ENCODE measurements at regions not wholly inside any gene's neighbourhood (a gene's known extent, or its start where the extent isn't known, plus 50 kb on each side); places are given as distances from the start of the nearest gene placed in this dataset.
A peak's percentile ranks its signal among the peaks of the same experiment; 100 is the strongest.

GRCh38 chr6:1131285-1132079, 180.4 kb upstream of the FOXQ1 start:
- Mint-ChIP-seq H3K4me3 (ENCODE audit: unreplicated experiment) (no peak overlapping the region), H3K4me1 (ENCODE audit: unreplicated experiment) (peaks cover 2% of the 10 kb centered on the region), H3K27me3 (ENCODE audit: unreplicated experiment) (peaks cover 5% of the 10 kb centered on the region), H3K36me3 (ENCODE audit: unreplicated experiment) (no peaks in the 10 kb centered on the region), H3K9me3 (ENCODE audit: unreplicated experiment) (no peaks in the 10 kb centered on the region), H3K27ac (ENCODE audit: unreplicated experiment) (peak overlapping the region; percentile 43)
- TF ChIP-seq CTCF (IDR thresholded peaks at IDR 0.05): no peak
- DNase-seq (ENCODE audit: extremely low spot score, unreplicated experiment): peak; percentile 30

- H3K27me3 Mint-ChIP-seq (ENCODE audit: unreplicated experiment): peaks cover 5% of the 10 kb centered on the region
- H3K4me3 Mint-ChIP-seq (ENCODE audit: unreplicated experiment): no peak overlapping the region
- H3K9me3 Mint-ChIP-seq (ENCODE audit: unreplicated experiment): peaks cover 4% of the 10 kb centered on the region
- H3K36me3 Mint-ChIP-seq (ENCODE audit: unreplicated experiment): no peaks in the 10 kb centered on the region
- peak; percentile 51 for DNase-seq (ENCODE audit: extremely low spot score, unreplicated experiment)
- H3K27ac Mint-ChIP-seq (ENCODE audit: unreplicated experiment): no peak overlapping the region
- TF ChIP-seq CTCF (IDR thresholded peaks at IDR 0.05): no peak
- peaks cover 2% of the 10 kb centered on the region for H3K4me1 Mint-ChIP-seq (ENCODE audit: unreplicated experiment)
Observed at GRCh38 chr6:1130709-1131108, 181.2 kb upstream of the FOXQ1 start.

GRCh38 chr6:1129131-1129530, 182.8 kb upstream of the FOXQ1 start:
- H3K4me1 Mint-ChIP-seq (ENCODE audit: unreplicated experiment): peaks cover 2% of the 10 kb centered on the region
- no peak for TF ChIP-seq CTCF (IDR thresholded peaks at IDR 0.05)
- no peak overlapping the region for H3K4me3 Mint-ChIP-seq (ENCODE audit: unreplicated experiment)
- H3K36me3 Mint-ChIP-seq (ENCODE audit: unreplicated experiment): no peaks in the 10 kb centered on the region
- H3K27me3 Mint-ChIP-seq (ENCODE audit: unreplicated experiment): peaks cover 3% of the 10 kb centered on the region
- H3K27ac Mint-ChIP-seq (ENCODE audit: unreplicated experiment): no peak overlapping the region
- H3K9me3 Mint-ChIP-seq (ENCODE audit: unreplicated experiment): peaks cover 4% of the 10 kb centered on the region
- DNase-seq (ENCODE audit: extremely low spot score, unreplicated experiment): no peak

- Mint-ChIP-seq H3K4me1 (ENCODE audit: unreplicated experiment) (peaks cover 2% of the 10 kb centered on the region), H3K27ac (ENCODE audit: unreplicated experiment) (no peak overlapping the region), H3K4me3 (ENCODE audit: unreplicated experiment) (no peak overlapping the region), H3K27me3 (ENCODE audit: unreplicated experiment) (no peaks in the 10 kb centered on the region), H3K9me3 (ENCODE audit: unreplicated experiment) (peaks cover 4% of the 10 kb centered on the region), H3K36me3 (ENCODE audit: unreplicated experiment) (no peaks in the 10 kb centered on the region)
- DNase-seq (ENCODE audit: extremely low spot score, unreplicated experiment): peak; percentile 69
- TF ChIP-seq CTCF (IDR thresholded peaks at IDR 0.05): no peak
Observed at GRCh38 chr6:1127597-1128288, 184.2 kb upstream of the FOXQ1 start.

GRCh38 chr6:1127129-1127528, 184.8 kb upstream of the FOXQ1 start:
- Mint-ChIP-seq H3K36me3 (ENCODE audit: unreplicated experiment) (no peaks in the 10 kb centered on the region), H3K4me3 (ENCODE audit: unreplicated experiment) (no peak overlapping the region), H3K27me3 (ENCODE audit: unreplicated experiment) (no peaks in the 10 kb centered on the region), H3K4me1 (ENCODE audit: unreplicated experiment) (peaks cover 2% of the 10 kb centered on the region), H3K27ac (ENCODE audit: unreplicated experiment) (no peak overlapping the region), H3K9me3 (ENCODE audit: unreplicated experiment) (peaks cover 4% of the 10 kb centered on the region)
- peak; percentile 63 for DNase-seq (ENCODE audit: extremely low spot score, unreplicated experiment)
- TF ChIP-seq CTCF (IDR thresholded peaks at IDR 0.05): no peak

All from osteocyte (in vitro differentiated cells).